Neural cell (in vitro differentiated cells): ENCODE measurements at regions not wholly inside any gene's neighbourhood (a gene's known extent, or its start where the extent isn't known, plus 50 kb on each side); places are given as distances from the start of the nearest gene placed in this dataset.

Source experiments
- H2AFZ ChIP-seq: fragments of 200-600, 300-800 bp; sonication (generic), shearing (Covaris generic); 2 replicates; pipeline ENCODE4 v1.6.0; 2014; ENCODE audit warnings: low read depth, mild to moderate bottlenecking, antibody characterized with exemption, low read length, moderate library complexity
- H3F3A ChIP-seq: fragments of 200-600 bp; shearing (Covaris generic); 2 replicates; pipeline ENCODE4 v1.6.1; 2016; ENCODE audit warnings: mild to moderate bottlenecking, moderate library complexity, mixed read lengths, antibody characterized with exemption, low read length; ENCODE audit not compliant: insufficient read depth, poor library complexity, severe bottlenecking
- H3K27ac ChIP-seq: fragments of 200-600, 300-800 bp; sonication (generic), shearing (Covaris generic); 2 replicates; pipeline ENCODE4 v1.5.1; 2014; ENCODE audit warnings: mild to moderate bottlenecking, low read length, moderate library complexity
- H3K27me3 ChIP-seq: fragments of 300-800, 200-600 bp; sonication (generic), shearing (Covaris generic); 2 replicates; pipeline ENCODE4 v1.6.0; 2014; ENCODE audit warnings: mild to moderate bottlenecking, low read depth, low read length, moderate library complexity; ENCODE audit not compliant: insufficient read depth
- H3K36me3 ChIP-seq: fragments of 300-800, 200-600 bp; sonication (generic), shearing (Covaris generic); 2 replicates; pipeline ENCODE4 v1.5.1; 2014; ENCODE audit warnings: mild to moderate bottlenecking, antibody characterized with exemption, low read length, moderate library complexity; ENCODE audit not compliant: insufficient read depth
- H3K4me2 ChIP-seq: fragments of 300-800, 200-600 bp; sonication (generic), shearing (Covaris generic); 2 replicates; pipeline ENCODE4 v1.6.0; 2014; ENCODE audit warnings: mild to moderate bottlenecking, low read length
- H3K4me3 ChIP-seq: fragments of 300-800, 200-600 bp; sonication (generic), shearing (Covaris generic); 2 replicates; pipeline ENCODE4 v1.5.1; 2014; ENCODE audit warnings: mild to moderate bottlenecking, low read length, moderate library complexity
- H3K79me2 ChIP-seq: fragments of 200-600 bp; shearing (Covaris generic); replicated peaks from 2 replicates; pipeline ENCODE4 v1.6.0; 2014; ENCODE audit warnings: mild to moderate bottlenecking, low read length, moderate library complexity; ENCODE audit not compliant: insufficient read depth
- H3K9ac ChIP-seq: fragments of 300-800, 200-600 bp; sonication (generic), shearing (Covaris generic); 2 replicates; pipeline ENCODE4 v1.6.1; 2016; ENCODE audit warnings: mild to moderate bottlenecking, low read length, mixed read lengths
- H3K9me2 ChIP-seq: fragments of 200-600 bp; shearing (Covaris generic); 2 replicates; pipeline ENCODE4 v1.6.1; 2016; ENCODE audit warnings: mild to moderate bottlenecking, low read length, mixed read lengths; ENCODE audit not compliant: insufficient read depth
- H3K9me3 ChIP-seq: fragments of 200-600, 300-800 bp; sonication (generic), shearing (Covaris generic); 2 replicates; pipeline ENCODE4 v1.6.1; 2016; ENCODE audit warnings: mild to moderate bottlenecking, mixed run types, low read length, moderate library complexity, mixed read lengths
- H4K20me1 ChIP-seq: fragments of 200-600 bp; shearing (Covaris generic); 2 replicates; pipeline ENCODE4 v1.6.1; 2016; ENCODE audit warnings: mild to moderate bottlenecking, mixed run types; ENCODE audit not compliant: insufficient read depth
- EP300 ChIP-seq: fragments of 450-650 bp; conservative IDR thresholded peaks from 2 replicates; pipeline ENCODE4 v1.6.1; 2014; ENCODE audit warnings: antibody characterized with exemption, mild to moderate bottlenecking, moderate library complexity; ENCODE audit not compliant: poor library complexity, severe bottlenecking
- EZH2 ChIP-seq: fragments of 200-600, 300-800 bp; shearing (Covaris generic), sonication (generic); IDR thresholded peaks from 2 replicates; pipeline ENCODE4 v1.6.1; 2014; ENCODE audit warnings: antibody characterized with exemption, low read length, borderline replicate concordance, mild to moderate bottlenecking; ENCODE audit not compliant: insufficient read depth, poor library complexity, severe bottlenecking
- MXI1 ChIP-seq: fragments of 450-650 bp; conservative IDR thresholded peaks from 2 replicates; pipeline ENCODE4 v1.6.1; 2014; ENCODE audit warnings: antibody characterized with exemption, mild to moderate bottlenecking; ENCODE audit not compliant: poor library complexity, severe bottlenecking
- POLR2AphosphoS5 ChIP-seq: IDR thresholded peaks from 2 replicates; pipeline ENCODE4 v1.6.1; 2012
- RAD21 ChIP-seq: fragments of 450-650 bp; conservative IDR thresholded peaks from 2 replicates; pipeline ENCODE4 v1.6.1; 2014; ENCODE audit warnings: antibody characterized with exemption, mild to moderate bottlenecking, moderate library complexity
- SMC3 ChIP-seq: fragments of 450-650 bp; conservative IDR thresholded peaks from 2 replicates; pipeline ENCODE4 v1.6.1; 2014; ENCODE audit warnings: antibody characterized with exemption, mild to moderate bottlenecking, moderate library complexity; ENCODE audit not compliant: poor library complexity
- TAF1 ChIP-seq: IDR thresholded peaks from 2 replicates; pipeline ENCODE4 v1.6.1; 2012; ENCODE audit warnings: low read depth
- TF ChIP-seq, protein P1 (sequence below): fragments of 450-650 bp; IDR thresholded peaks from 2 replicates; pipeline ENCODE4 v1.5.1; 2014; ENCODE audit warnings: antibody characterized with exemption, mild to moderate bottlenecking, moderate library complexity; ENCODE audit not compliant: poor library complexity, severe bottlenecking
- TF ChIP-seq, protein P2 (sequence below): IDR thresholded peaks from 2 replicates; pipeline ENCODE4 v1.6.1; 2012; ENCODE audit warnings: borderline replicate concordance

DNA sequence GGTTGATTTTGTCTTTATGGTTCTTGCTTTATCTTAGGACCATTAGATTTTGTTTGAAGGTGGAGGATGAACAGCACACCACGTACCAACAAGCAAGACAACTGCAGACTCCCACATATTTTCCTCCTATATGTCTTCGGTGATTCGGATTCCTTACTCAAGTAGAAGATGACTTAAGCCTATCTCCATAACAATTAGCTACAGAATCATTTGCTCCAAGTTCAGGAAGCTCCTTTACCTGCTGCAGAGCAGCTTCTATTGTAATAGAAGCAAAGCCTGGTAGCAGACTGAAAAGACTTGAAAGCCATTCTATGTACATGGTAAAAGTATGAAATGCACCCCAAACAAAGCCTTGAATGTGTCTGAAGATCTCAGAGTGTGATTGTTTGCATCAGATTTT, 229.0 kb downstream of the SOX2 start:
- Histone ChIP-seq H3F3A (no peaks in the 10 kb centered on the region), H3K9me2 (no peaks in the 10 kb centered on the region), H3K4me2 (no peak overlapping the region), H2AFZ (no peak overlapping the region), H3K27me3 (no peaks in the 10 kb centered on the region), H3K9me3 (no peaks in the 10 kb centered on the region), H4K20me1 (no peaks in the 10 kb centered on the region), H3K9ac (no peak overlapping the region), H3K4me3 (no peak overlapping the region), H3K79me2 (no peaks in the 10 kb centered on the region), H3K36me3 (no peaks in the 10 kb centered on the region), H3K27ac (no peak overlapping the region)
- TF ChIP-seq EZH2 (no peak), MXI1 (no peak), SMC3 (no peak), EP300 (no peak), RAD21 (no peak), POLR2AphosphoS5 (no peak), TAF1 (no peak)
- TF ChIP-seq, protein P1, sequence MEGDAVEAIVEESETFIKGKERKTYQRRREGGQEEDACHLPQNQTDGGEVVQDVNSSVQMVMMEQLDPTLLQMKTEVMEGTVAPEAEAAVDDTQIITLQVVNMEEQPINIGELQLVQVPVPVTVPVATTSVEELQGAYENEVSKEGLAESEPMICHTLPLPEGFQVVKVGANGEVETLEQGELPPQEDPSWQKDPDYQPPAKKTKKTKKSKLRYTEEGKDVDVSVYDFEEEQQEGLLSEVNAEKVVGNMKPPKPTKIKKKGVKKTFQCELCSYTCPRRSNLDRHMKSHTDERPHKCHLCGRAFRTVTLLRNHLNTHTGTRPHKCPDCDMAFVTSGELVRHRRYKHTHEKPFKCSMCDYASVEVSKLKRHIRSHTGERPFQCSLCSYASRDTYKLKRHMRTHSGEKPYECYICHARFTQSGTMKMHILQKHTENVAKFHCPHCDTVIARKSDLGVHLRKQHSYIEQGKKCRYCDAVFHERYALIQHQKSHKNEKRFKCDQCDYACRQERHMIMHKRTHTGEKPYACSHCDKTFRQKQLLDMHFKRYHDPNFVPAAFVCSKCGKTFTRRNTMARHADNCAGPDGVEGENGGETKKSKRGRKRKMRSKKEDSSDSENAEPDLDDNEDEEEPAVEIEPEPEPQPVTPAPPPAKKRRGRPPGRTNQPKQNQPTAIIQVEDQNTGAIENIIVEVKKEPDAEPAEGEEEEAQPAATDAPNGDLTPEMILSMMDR: no peak
- TF ChIP-seq, protein P2, sequence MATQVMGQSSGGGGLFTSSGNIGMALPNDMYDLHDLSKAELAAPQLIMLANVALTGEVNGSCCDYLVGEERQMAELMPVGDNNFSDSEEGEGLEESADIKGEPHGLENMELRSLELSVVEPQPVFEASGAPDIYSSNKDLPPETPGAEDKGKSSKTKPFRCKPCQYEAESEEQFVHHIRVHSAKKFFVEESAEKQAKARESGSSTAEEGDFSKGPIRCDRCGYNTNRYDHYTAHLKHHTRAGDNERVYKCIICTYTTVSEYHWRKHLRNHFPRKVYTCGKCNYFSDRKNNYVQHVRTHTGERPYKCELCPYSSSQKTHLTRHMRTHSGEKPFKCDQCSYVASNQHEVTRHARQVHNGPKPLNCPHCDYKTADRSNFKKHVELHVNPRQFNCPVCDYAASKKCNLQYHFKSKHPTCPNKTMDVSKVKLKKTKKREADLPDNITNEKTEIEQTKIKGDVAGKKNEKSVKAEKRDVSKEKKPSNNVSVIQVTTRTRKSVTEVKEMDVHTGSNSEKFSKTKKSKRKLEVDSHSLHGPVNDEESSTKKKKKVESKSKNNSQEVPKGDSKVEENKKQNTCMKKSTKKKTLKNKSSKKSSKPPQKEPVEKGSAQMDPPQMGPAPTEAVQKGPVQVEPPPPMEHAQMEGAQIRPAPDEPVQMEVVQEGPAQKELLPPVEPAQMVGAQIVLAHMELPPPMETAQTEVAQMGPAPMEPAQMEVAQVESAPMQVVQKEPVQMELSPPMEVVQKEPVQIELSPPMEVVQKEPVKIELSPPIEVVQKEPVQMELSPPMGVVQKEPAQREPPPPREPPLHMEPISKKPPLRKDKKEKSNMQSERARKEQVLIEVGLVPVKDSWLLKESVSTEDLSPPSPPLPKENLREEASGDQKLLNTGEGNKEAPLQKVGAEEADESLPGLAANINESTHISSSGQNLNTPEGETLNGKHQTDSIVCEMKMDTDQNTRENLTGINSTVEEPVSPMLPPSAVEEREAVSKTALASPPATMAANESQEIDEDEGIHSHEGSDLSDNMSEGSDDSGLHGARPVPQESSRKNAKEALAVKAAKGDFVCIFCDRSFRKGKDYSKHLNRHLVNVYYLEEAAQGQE: no peak

DNA sequence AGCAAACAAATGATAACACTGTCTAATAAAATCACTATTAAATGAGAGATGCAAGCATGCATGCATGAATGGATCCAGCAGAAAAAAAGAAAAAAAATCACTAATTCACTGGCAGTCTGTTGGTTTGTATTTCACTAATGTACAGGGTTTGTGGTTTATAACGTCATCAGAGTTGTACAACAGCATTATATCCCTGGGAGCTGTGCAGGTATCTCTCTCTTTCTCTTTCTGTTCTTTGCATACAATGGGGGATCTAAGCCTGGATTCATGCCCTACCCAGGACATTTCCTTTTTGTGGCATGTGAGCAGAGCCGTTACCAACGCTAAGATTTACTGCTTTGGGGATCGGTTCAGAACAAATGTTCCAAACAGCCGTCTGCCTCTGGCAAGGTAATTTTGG, 229.5 kb downstream of the SOX2 start:
- Histone ChIP-seq H3K4me2 (no peak overlapping the region), H3K9me3 (no peaks in the 10 kb centered on the region)

DNA sequence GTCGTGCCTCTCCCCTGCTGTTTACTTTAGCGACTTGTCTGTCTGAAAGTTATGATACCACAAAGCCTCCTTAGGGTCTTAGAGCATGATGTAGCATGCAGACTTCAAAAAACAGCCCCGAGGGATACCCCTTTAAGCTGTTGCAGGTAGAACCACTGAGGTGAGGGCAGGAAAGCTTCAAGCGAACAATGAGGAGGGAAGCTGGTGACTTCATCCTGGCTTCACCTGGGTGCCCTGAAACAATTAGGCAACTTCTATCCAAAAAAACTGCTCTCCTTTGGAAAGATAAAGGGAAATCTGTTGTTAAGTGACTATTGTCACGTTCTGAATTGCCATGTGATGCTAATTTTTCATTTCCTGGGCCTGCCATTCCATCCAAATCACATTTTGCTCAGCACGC, 231.6 kb downstream of the SOX2 start:
- Histone ChIP-seq H3K27me3 (no peaks in the 10 kb centered on the region), H3K27ac (no peak overlapping the region), H3F3A (no peaks in the 10 kb centered on the region), H3K4me3 (no peak overlapping the region), H3K4me2 (no peak overlapping the region), H3K9me3 (no peaks in the 10 kb centered on the region), H3K9ac (no peak overlapping the region), H3K9me2 (no peaks in the 10 kb centered on the region), H2AFZ (no peak overlapping the region), H3K79me2 (no peaks in the 10 kb centered on the region), H3K36me3 (no peaks in the 10 kb centered on the region), H4K20me1 (no peaks in the 10 kb centered on the region)
- TF ChIP-seq, protein P1: no peak
- TF ChIP-seq TAF1 (no peak), POLR2AphosphoS5 (no peak), MXI1 (no peak), EZH2 (no peak)
- TF ChIP-seq, protein P2: no peak

More for the DNA sequence above, 229.5 kb downstream of the SOX2 start:
- Histone ChIP-seq H3K27me3 (no peaks in the 10 kb centered on the region), H3K9ac (no peak overlapping the region), H3F3A (no peaks in the 10 kb centered on the region), H2AFZ (no peak overlapping the region), H3K36me3 (no peaks in the 10 kb centered on the region), H3K9me2 (no peaks in the 10 kb centered on the region), H3K79me2 (no peaks in the 10 kb centered on the region), H4K20me1 (no peaks in the 10 kb centered on the region), H3K27ac (no peak overlapping the region), H3K4me3 (no peak overlapping the region)
- no peak for TF ChIP-seq EZH2
- no peak for TF ChIP-seq EP300
